Colonic mucosa (tissue), 4 donors: ENCODE measurements at regions not wholly inside any gene's neighbourhood (a gene's known extent, or its start where the extent isn't known, plus 50 kb on each side); places are given as distances from the start of the nearest gene placed in this dataset.
A peak's percentile ranks its signal among the peaks of the same experiment; 100 is the strongest.

Experiments
- DNase-seq: peaks from one replicate; pipeline ENCODE4 v3.0.0-alpha.2; 2020
- H3K27ac ChIP-seq: fragments of 200-600 bp; one replicate; pipeline ENCODE4 v1.8.0; 2021
- H3K27me3 ChIP-seq: fragments of 200-600 bp; one replicate; pipeline ENCODE4 v1.8.0; 2021
- H3K36me3 ChIP-seq: fragments of 200-600 bp; one replicate; pipeline ENCODE4 v1.8.0; 2021
- H3K4me1 ChIP-seq: fragments of 200-600 bp; one replicate; pipeline ENCODE4 v1.8.0; 2021; ENCODE audit warnings: mild to moderate bottlenecking
- H3K4me3 ChIP-seq: fragments of 200-600 bp; one replicate; pipeline ENCODE4 v1.8.0; 2021
- H3K9ac ChIP-seq, 2 donors: one replicate each; pipeline ENCODE4 v1.7.0; 2013; ENCODE audit warnings: control low read depth in 2 of 2, low read depth in 2 of 2, low read length in 2 of 2
- H3K9me3 ChIP-seq: fragments of 200-600 bp; one replicate; pipeline ENCODE4 v1.8.0; 2021
- intact Hi-C: fragments of 100-400 bp; cut with DNase I; formaldehyde crosslinking; loops from one replicate; pipeline ENCODE4 v1.14.1; 2022
- TF ChIP-seq, protein P1 (sequence below): fragments of 200-600 bp; IDR thresholded peaks from one replicate; pipeline ENCODE4 v1.8.0; 2022; ENCODE audit warnings: antibody characterized with exemption, mild to moderate bottlenecking
- donor health status: healthy.
- donor health status: DM: no; HTN: no; CAD: no.
- donor health status: DM: no; HTN: no; CAD: no.

GRCh38 chr1:234989019-234989418 is 139.6 kb downstream of the TOMM20 start:
- Histone ChIP-seq H3K27me3 (no peaks in the 10 kb centered on the region), H3K27ac (no peak overlapping the region), H3K9me3 (no peaks in the 10 kb centered on the region), H3K9ac (no peak overlapping the region), H3K4me1 (peaks cover 15% of the 10 kb centered on the region), H3K36me3 (no peaks in the 10 kb centered on the region), H3K4me3 (no peak overlapping the region)
- no peak for DNase-seq
- intact Hi-C loops, result loop anchor here (10.0 kb wide), 2 partner anchors 264 to 494 kb away; no protein-coding TSS in a partner anchor
- TF ChIP-seq, protein P1, sequence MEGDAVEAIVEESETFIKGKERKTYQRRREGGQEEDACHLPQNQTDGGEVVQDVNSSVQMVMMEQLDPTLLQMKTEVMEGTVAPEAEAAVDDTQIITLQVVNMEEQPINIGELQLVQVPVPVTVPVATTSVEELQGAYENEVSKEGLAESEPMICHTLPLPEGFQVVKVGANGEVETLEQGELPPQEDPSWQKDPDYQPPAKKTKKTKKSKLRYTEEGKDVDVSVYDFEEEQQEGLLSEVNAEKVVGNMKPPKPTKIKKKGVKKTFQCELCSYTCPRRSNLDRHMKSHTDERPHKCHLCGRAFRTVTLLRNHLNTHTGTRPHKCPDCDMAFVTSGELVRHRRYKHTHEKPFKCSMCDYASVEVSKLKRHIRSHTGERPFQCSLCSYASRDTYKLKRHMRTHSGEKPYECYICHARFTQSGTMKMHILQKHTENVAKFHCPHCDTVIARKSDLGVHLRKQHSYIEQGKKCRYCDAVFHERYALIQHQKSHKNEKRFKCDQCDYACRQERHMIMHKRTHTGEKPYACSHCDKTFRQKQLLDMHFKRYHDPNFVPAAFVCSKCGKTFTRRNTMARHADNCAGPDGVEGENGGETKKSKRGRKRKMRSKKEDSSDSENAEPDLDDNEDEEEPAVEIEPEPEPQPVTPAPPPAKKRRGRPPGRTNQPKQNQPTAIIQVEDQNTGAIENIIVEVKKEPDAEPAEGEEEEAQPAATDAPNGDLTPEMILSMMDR, result no peak

- peaks cover 15% of the 10 kb centered on the region for H3K4me1 ChIP-seq
- no peaks in the 10 kb centered on the region for H3K9me3 ChIP-seq
- DNase-seq, result no peak
- peak overlapping the region; percentile 69 for H3K27ac ChIP-seq
- H3K4me3 ChIP-seq, result no peak overlapping the region
- intact Hi-C loops, result loop anchor here (10.0 kb wide), 2 partner anchors 264 to 494 kb away; no protein-coding TSS in a partner anchor
- no peak overlapping the region for H3K9ac ChIP-seq
- H3K27me3 ChIP-seq, result no peaks in the 10 kb centered on the region
- TF ChIP-seq, protein P1, result no peak
- H3K36me3 ChIP-seq, result no peaks in the 10 kb centered on the region
Measured at GRCh38 chr1:234988536-234988935, 140.1 kb downstream of the TOMM20 start.

DNA sequence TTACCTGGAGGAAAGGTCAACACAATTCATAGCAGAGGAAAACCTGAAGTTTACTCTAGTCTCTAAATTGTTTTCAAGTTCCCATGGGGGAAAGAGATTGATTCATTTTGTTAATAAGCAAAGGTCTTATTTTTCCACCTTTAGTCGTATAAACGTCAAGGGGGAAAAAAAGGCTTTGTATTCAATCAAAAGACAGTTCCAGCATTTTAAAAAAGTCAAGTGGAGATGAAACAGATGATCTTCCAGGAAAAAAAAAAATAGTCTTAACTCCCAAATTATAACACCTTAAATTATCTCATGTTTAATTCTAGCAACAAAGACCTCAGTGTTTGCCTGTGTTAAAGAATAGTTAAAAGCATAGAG is 140.5 kb downstream of the TOMM20 start:
- no peaks in the 10 kb centered on the region for H3K9me3 ChIP-seq
- H3K4me1 ChIP-seq, result peaks cover 15% of the 10 kb centered on the region
- peak overlapping the region; percentile 69 for H3K27ac ChIP-seq
- H3K4me3 ChIP-seq, result no peak overlapping the region
- TF ChIP-seq, protein P1, result no peak
- intact Hi-C loops, result loop anchor here (10.0 kb wide), 2 partner anchors 263 to 493 kb away; no protein-coding TSS in a partner anchor
- H3K36me3 ChIP-seq, result no peaks in the 10 kb centered on the region
- H3K9ac ChIP-seq, result peak overlapping the region in 1 of 2 donors; percentile 67
- DNase-seq, result no peak
- no peaks in the 10 kb centered on the region for H3K27me3 ChIP-seq

DNA sequence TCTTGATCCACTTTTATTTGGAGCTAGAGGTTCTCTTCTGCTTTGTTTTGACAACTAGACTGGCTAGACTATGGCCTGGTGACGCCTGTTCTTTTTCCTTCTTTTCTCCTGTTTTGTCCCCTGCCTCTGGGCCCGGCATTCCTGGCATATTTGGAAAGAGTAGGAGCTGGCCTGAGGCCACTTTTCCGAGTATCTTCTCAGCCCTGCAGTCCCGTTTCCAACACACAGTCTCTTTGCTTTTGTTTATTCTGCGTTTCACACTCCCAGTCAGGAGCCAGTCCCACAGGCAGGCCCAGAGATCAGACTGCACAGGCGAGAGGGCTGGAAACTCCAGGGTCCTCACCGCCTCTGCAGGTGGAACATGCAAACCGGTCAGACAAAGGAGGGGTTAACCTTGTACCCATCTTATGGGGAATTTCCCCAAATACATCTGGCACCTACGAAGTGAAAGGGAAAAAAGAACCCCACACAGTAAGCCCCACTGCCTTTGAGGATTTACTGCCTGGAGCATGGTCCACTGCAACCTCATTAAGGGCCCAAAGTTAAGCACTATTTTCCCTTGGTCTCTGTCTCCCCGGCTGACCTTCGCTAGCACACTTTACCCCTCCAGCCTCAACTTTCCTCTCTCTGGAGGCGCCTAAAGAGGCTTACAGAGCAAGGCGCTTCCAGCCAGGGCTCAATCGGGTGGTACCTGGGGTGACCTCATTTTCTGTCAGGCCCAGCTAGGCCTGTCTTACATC is 141.1 kb downstream of the TOMM20 start:
- no peaks in the 10 kb centered on the region for H3K27me3 ChIP-seq
- H3K4me3 ChIP-seq, result no peak overlapping the region
- H3K9ac ChIP-seq, result peak overlapping the region in 1 of 2 donors; percentile 67
- peak; percentile 57 for DNase-seq
- H3K4me1 ChIP-seq, result peaks cover 15% of the 10 kb centered on the region
- H3K27ac ChIP-seq, result peak overlapping the region; percentile 69
- TF ChIP-seq, protein P1, result no peak
- intact Hi-C loops, result loop anchor here (10.0 kb wide), 2 partner anchors 263 to 493 kb away; no protein-coding TSS in a partner anchor
- H3K9me3 ChIP-seq, result no peaks in the 10 kb centered on the region
- no peaks in the 10 kb centered on the region for H3K36me3 ChIP-seq

DNA sequence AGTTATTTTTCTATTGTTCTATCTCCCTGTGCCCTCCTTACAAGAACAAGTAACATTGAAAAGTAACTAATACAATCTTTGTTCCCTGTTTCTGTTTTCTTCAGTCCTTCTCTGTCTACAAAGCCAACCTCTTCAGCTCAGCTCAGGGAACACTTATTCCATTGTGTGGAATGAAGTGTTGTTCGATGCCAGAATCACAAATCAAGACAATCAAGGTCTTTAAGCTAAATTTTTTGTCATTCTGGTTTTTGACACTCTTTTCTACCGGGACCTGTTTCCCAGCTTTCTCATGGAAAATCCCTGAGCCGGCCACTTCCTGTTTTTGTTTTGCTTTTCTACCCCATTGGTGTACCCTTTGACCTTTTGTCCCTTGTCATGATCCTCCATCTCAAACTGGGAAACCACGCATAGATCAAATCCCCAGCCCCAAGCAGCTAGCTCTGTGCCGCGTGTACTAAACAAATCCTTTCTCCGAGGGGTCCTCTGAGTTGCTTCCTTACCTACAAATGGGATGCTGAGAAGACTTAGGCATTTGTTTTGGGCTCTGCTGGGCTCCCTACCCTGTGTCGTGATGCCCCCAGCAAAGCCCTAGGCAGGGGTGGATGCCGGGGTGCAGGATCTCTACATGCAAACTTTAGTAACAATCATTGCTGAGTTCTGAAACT is 141.8 kb downstream of the TOMM20 start:
- no peaks in the 10 kb centered on the region for H3K9me3 ChIP-seq
- no peak for DNase-seq
- intact Hi-C loops, result loop anchor here (10.0 kb wide), 2 partner anchors 262 to 492 kb away; no protein-coding TSS in a partner anchor
- no peak overlapping the region for H3K4me3 ChIP-seq
- no peaks in the 10 kb centered on the region for H3K27me3 ChIP-seq
- H3K4me1 ChIP-seq, result peaks cover 15% of the 10 kb centered on the region
- H3K9ac ChIP-seq, result peak overlapping the region in 1 of 2 donors; percentile 38
- TF ChIP-seq, protein P1, result no peak
- H3K36me3 ChIP-seq, result no peaks in the 10 kb centered on the region
- peak overlapping the region; percentile 69 for H3K27ac ChIP-seq
